Gastroesophageal sphincter (tissue), 4 donors: ENCODE measurements at regions not wholly inside any gene's neighbourhood (a gene's known extent, or its start where the extent isn't known, plus 50 kb on each side); places are given as distances from the start of the nearest gene placed in this dataset.

ENCODE experiments used
- ATAC-seq: fragments of 150-250 bp; one replicate; pipeline ENCODE4 v1.9.1; 2016; ENCODE audit warnings: mild to moderate bottlenecking, moderate library complexity
- H3K27ac ChIP-seq, 4 donors: fragments of 200-600 bp; sonication (generic) in 3 of 4; 1 replicate in 3 of 4; 2 replicates in 1 of 4; pipeline ENCODE4 v1.5.1; 2016 to 2019
- H3K27me3 ChIP-seq: fragments of 200-600 bp; sonication (generic); one replicate; pipeline ENCODE4 v1.5.1; 2019
- H3K36me3 ChIP-seq, 2 donors: fragments of 200-600 bp; sonication (generic); one replicate each; pipeline ENCODE4 v1.5.1; 2019; ENCODE audit warnings: control low read depth in 1 of 2
- H3K4me1 ChIP-seq, 3 donors: fragments of 200-600 bp; sonication (generic); 1 replicate in 2 of 3; 2 replicates in 1 of 3; pipeline ENCODE4 v1.5.1; 2016 to 2019; ENCODE audit warnings: control low read depth in 2 of 3
- H3K4me3 ChIP-seq, 2 donors: fragments of 200-600 bp; sonication (generic); one replicate each; pipeline ENCODE4 v1.5.1; 2019; ENCODE audit warnings: mild to moderate bottlenecking in 1 of 2, moderate library complexity in 1 of 2
- H3K9me3 ChIP-seq, 3 donors: fragments of 200-600 bp; sonication (generic); one replicate each; pipeline ENCODE4 v1.5.1; 2017 to 2019; ENCODE audit warnings: control low read depth in 2 of 3
- CTCF ChIP-seq, 4 experiments: fragments of 200-600 bp in 2 of 4; fragments of 450-650 bp in 2 of 4; sonication (generic) in 1 of 4; IDR thresholded peaks; one replicate each; pipeline ENCODE4 v1.5.1; 2017 to 2019; ENCODE audit warnings: antibody characterized with exemption in 4 of 4, mild to moderate bottlenecking in 2 of 4, moderate library complexity in 2 of 4
- EP300 ChIP-seq: sonication (generic); formaldehyde crosslinking; IDR thresholded peaks from one replicate; pipeline ENCODE4 v1.6.1; 2017; ENCODE audit warnings: antibody characterized with exemption, mild to moderate bottlenecking
- POLR2A ChIP-seq, 2 donors: fragments of 450-650 bp; IDR thresholded peaks; one replicate each; pipeline ENCODE4 v1.6.1; 2017; ENCODE audit warnings: antibody characterized with exemption in 2 of 2, mild to moderate bottlenecking in 2 of 2, moderate library complexity in 1 of 2
- POLR2AphosphoS5 ChIP-seq: sonication (generic); formaldehyde crosslinking; IDR thresholded peaks from one replicate; pipeline ENCODE4 v1.6.1; 2017; ENCODE audit warnings: antibody characterized with exemption
- WGBS, 2 donors: methylation state at CpG; one replicate each; pipeline ENCODE4 v1.1.5; 2018; ENCODE audit warnings: low coverage in 1 of 2; 5-methylcytosine and 5-hydroxymethylcytosine counted together

GRCh38 chr13:112253631-112254030 lies 122.5 kb upstream of the SPACA7 start:
- no peaks in the 10 kb centered on the region for H3K36me3 ChIP-seq
- no peak for TF ChIP-seq POLR2AphosphoS5
- no peak for TF ChIP-seq EP300
- TF ChIP-seq CTCF (IDR thresholded peaks at IDR 0.05) = no peak
- TF ChIP-seq POLR2A (IDR thresholded peaks at IDR 0.05) = no peak
- peaks cover 28% of the 10 kb centered on the region for H3K27me3 ChIP-seq
- no peak overlapping the region for H3K4me3 ChIP-seq
- peaks cover 0 to 5% (median 0%) of the 10 kb centered on the region in 3 donors for H3K4me1 ChIP-seq
- peaks cover 0 to 16% (median 0%) of the 10 kb centered on the region in 3 donors for H3K9me3 ChIP-seq
- WGBS, 2 donors = 25% methylated on average over 2 of the region's 17 CpGs; no CpG with 5 or more reads in 1 of the 2 donors
- H3K27ac ChIP-seq = no peak overlapping the region
- ATAC-seq = no peak

DNA sequence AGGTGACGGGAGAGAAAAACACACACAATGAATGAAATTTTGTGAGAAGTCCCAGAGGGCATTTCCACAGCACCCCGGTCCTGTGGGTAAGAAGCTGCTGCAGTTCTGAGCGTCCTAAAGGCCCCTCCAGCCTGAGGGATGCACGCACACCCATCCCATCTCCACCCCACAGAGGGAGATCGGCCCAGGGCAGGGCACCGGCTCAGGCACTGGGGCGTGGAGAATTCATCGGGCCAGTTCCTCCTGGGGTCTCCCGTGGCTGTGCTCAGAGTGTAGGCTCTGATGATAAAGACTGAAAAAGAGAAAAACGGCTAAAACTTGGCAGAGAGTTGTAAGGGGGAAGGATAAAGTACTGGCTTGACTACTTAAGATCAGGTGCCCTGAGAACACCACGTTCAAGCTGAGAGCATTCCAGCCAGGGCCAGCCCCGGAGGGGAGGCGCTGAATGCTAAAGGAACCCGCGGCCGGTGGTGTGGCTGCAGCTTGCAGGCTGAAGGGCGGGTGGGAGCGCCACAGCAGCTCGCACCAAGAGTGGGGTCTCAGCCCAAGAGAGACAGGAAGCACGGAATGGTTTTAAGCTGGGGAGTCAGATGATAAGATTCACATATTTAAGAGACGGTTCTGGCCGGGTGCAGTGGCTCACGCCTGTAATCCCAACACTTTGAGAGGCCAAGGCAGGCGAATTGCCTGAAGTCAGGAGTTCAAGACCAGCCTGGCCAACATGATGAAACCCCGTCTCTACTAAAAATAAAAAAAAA lies 121.9 kb upstream of the SPACA7 start:
- H3K4me1 ChIP-seq = no peaks in the 10 kb centered on the region
- 36 to 65% methylated on average over 3 to 25 of the region's 25 CpGs for WGBS, 2 donors
- H3K4me3 ChIP-seq = no peak overlapping the region
- H3K27me3 ChIP-seq = peaks cover 28% of the 10 kb centered on the region
- no peak overlapping the region for H3K27ac ChIP-seq
- H3K36me3 ChIP-seq = no peaks in the 10 kb centered on the region
- peaks cover 0 to 16% (median 0%) of the 10 kb centered on the region in 3 donors for H3K9me3 ChIP-seq
- TF ChIP-seq POLR2A (IDR thresholded peaks at IDR 0.05) = no peak
- no peak for TF ChIP-seq POLR2AphosphoS5
- no peak for TF ChIP-seq EP300
- no peak for TF ChIP-seq CTCF (IDR thresholded peaks at IDR 0.05)
- ATAC-seq = no peak

DNA sequence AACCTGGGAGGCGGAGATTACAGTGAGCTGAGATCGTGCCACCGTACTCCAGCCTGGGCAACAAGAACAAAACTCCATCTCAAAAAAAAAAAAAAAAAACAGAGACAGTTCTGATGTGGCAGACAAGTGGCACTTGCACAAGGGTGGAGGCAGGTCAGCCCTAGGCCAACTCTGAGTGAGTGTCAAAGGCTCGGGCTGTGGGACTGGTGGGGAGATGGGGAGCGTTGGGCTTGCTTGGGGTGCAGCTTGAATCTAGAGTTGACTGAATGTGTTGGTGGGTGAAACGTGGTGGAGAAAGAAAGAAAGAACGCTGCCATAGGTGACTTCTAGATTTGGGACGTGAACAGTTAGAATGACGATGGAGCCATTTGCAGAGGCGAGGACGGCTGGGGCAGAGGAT lies 121.3 kb upstream of the SPACA7 start:
- Histone ChIP-seq H3K36me3 (no peaks in the 10 kb centered on the region), H3K27ac (no peak overlapping the region), H3K27me3 (peaks cover 28% of the 10 kb centered on the region), H3K4me1 (no peaks in the 10 kb centered on the region), H3K4me3 (no peak overlapping the region), H3K9me3 (peaks cover 0 to 16% (median 0%) of the 10 kb centered on the region in 3 donors)
- no peak for ATAC-seq
- TF ChIP-seq POLR2A (IDR thresholded peaks at IDR 0.05) (no peak), CTCF (IDR thresholded peaks at IDR 0.05) (no peak), POLR2AphosphoS5 (no peak), EP300 (no peak)
- WGBS, 2 donors = 91% methylated on average over 11 of the region's 11 CpGs; no CpG with 5 or more reads in 1 of the 2 donors

- no peak for ATAC-seq
- Histone ChIP-seq H3K4me1 (no peaks in the 10 kb centered on the region), H3K27ac (no peak overlapping the region), H3K9me3 (peaks cover 0 to 16% (median 0%) of the 10 kb centered on the region in 3 donors), H3K36me3 (no peaks in the 10 kb centered on the region), H3K27me3 (peaks cover 34% of the 10 kb centered on the region), H3K4me3 (no peak overlapping the region)
- 90 to 100% methylated on average over 2 to 3 of the region's 19 CpGs for WGBS, 2 donors
- TF ChIP-seq POLR2A (IDR thresholded peaks at IDR 0.05) (no peak), EP300 (no peak), CTCF (IDR thresholded peaks at IDR 0.05) (no peak), POLR2AphosphoS5 (no peak)
These were observed 120.5 kb upstream of the SPACA7 start for GRCh38 chr13:112255550-112256120.
